ENCODE measurements at regions not wholly inside any gene's neighbourhood (a gene's known extent, or its start where the extent isn't known, plus 50 kb on each side); places are given as distances from the start of the nearest gene placed in this dataset.

DNA sequence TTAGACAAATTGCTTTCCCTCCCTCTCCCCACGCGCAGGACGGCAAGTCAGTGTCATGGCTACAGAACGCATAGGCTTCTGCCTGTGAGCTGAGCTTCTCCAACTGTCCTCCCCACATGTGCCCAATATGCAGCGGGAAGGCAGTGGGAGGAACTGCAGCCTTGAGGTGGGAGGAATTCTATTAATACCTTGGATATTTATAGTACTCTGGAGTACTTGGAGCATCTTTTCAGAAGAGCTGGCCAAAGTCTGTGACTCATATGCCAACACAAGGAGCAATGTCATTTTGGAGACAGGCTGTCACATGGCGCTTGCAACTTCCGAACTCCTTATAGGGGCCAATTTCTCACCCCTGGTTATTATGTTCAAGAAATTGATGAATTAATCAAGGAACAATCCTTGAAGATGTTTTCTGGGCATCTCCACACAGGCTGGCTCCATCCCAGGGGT lies 245.0 kb upstream of the SERP2 start:
- H4K20me1 ChIP-seq (ENCODE audit: insufficient read depth, low read length) = no peaks in the 10 kb centered on the region
- H3K27me3 ChIP-seq (ENCODE audit: control insufficient read depth in 1 of 2, insufficient read depth in 2 of 2, low read length in 2 of 2) = no peaks in the 10 kb centered on the region
- H3K9me3 ChIP-seq (ENCODE audit: low read length) = no peaks in the 10 kb centered on the region
- no peak overlapping the region for H3K27ac ChIP-seq (ENCODE audit: extremely low read length, insufficient read depth, low read length)
- TF ChIP-seq TCF7 (IDR thresholded peaks at IDR 0.05; ENCODE audit: low read depth) = no peak
- no peak for TF ChIP-seq PCBP1 (IDR thresholded peaks at IDR 0.05; ENCODE audit: borderline replicate concordance, low read depth, low read length)
- no peak for TF ChIP-seq NRL (CRISPR knock-in tag; IDR thresholded peaks at IDR 0.05; ENCODE audit: borderline replicate concordance)
- no peak for TF ChIP-seq PPARG (CRISPR knock-in tag; conservative IDR thresholded peaks at IDR 0.05)
- TF ChIP-seq CHD2 (IDR thresholded peaks at IDR 0.05; ENCODE audit: low read depth, low read length) = no peak
- TF ChIP-seq, protein P1, sequence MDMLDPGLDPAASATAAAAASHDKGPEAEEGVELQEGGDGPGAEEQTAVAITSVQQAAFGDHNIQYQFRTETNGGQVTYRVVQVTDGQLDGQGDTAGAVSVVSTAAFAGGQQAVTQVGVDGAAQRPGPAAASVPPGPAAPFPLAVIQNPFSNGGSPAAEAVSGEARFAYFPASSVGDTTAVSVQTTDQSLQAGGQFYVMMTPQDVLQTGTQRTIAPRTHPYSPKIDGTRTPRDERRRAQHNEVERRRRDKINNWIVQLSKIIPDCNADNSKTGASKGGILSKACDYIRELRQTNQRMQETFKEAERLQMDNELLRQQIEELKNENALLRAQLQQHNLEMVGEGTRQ (IDR thresholded peaks at IDR 0.05; ENCODE audit: low read depth, low read length) = no peak
- TF ChIP-seq, protein P1 (CRISPR knock-in tag; IDR thresholded peaks at IDR 0.05; ENCODE audit: borderline replicate concordance) = no peak
- no peak for TF ChIP-seq TAF1 (CRISPR knock-in tag; IDR thresholded peaks at IDR 0.05)
- no peak for TF ChIP-seq NFE2L2 (IDR thresholded peaks at IDR 0.05; ENCODE audit: low read length)
- no peak for TF ChIP-seq YEATS2 (CRISPR knock-in tag; IDR thresholded peaks at IDR 0.05; ENCODE audit: borderline replicate concordance)
- TF ChIP-seq NFIC (IDR thresholded peaks at IDR 0.05; ENCODE audit: low read length) = no peak
- TF ChIP-seq, protein P2, sequence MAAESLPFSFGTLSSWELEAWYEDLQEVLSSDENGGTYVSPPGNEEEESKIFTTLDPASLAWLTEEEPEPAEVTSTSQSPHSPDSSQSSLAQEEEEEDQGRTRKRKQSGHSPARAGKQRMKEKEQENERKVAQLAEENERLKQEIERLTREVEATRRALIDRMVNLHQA (CRISPR knock-in tag; IDR thresholded peaks at IDR 0.05) = no peak
- TF ChIP-seq RFX3 (CRISPR knock-in tag; IDR thresholded peaks at IDR 0.05) = no peak
- no peak for TF ChIP-seq ZNF33B (CRISPR knock-in tag; IDR thresholded peaks at IDR 0.05)
- TF ChIP-seq ZNF710 (CRISPR knock-in tag; IDR thresholded peaks at IDR 0.05; ENCODE audit: borderline replicate concordance) = no peak
- TF ChIP-seq ZNF24 (IDR thresholded peaks at IDR 0.05) = no peak
- no peak for TF ChIP-seq ZNF225 (CRISPR knock-in tag; IDR thresholded peaks at IDR 0.05)
- no peak for TF ChIP-seq THYN1 (CRISPR knock-in tag; IDR thresholded peaks at IDR 0.05; ENCODE audit: borderline replicate concordance, low read depth)
- DNase-seq (ENCODE audit: low spot score) (no peak), ATAC-seq (no peak), FAIRE-seq (no peak)
- 94% methylated on average over 6 of the region's 7 CpGs for WGBS (ENCODE audit: low lambda C conversion rate)
- no peaks in the 10 kb centered on the region for H3K79me2 ChIP-seq (ENCODE audit: insufficient read depth, low read length)
- H3K36me3 ChIP-seq (replicated peaks in 1 of 2; ENCODE audit: control insufficient read depth in 1 of 2, insufficient read depth in 2 of 2, low read length in 2 of 2) = no peaks in the 10 kb centered on the region
- ChIA-PET POLR2A (no interaction called here), CTCF (ENCODE audit: low intra/inter-chr PET ratio, low total read pairs) (no interaction called here)
- in situ Hi-C loops (cut with HindIII; ENCODE audit: extremely low pct_ligation_motif_present, low pct_unique_long_range_greater_than_20kb) = no loop called here
- H3K9ac ChIP-seq (ENCODE audit: insufficient read depth, low read depth, low read length) = no peak overlapping the region
- no peak overlapping the region for H2AFZ ChIP-seq (ENCODE audit: low read length)
- intact Hi-C loops (cut with micrococcal nuclease; ENCODE audit: unreplicated experiment) = no loop called here
- no peak overlapping the region for H3K4me3 ChIP-seq (replicated peaks in 1 of 3; ENCODE audit: insufficient read depth in 1 of 3, low read depth in 2 of 3, low read length in 3 of 3)
- H3K4me2 ChIP-seq (ENCODE audit: low read depth, low read length) = no peak overlapping the region
- no TSS peak for BruUV-seq (replicated peaks)
- H3K4me1 ChIP-seq (ENCODE audit: insufficient read depth, low read length) = no peaks in the 10 kb centered on the region
